ENCODE measurements at regions not wholly inside any gene's neighbourhood (a gene's known extent, or its start where the extent isn't known, plus 50 kb on each side); places are given as distances from the start of the nearest gene placed in this dataset.

DNA sequence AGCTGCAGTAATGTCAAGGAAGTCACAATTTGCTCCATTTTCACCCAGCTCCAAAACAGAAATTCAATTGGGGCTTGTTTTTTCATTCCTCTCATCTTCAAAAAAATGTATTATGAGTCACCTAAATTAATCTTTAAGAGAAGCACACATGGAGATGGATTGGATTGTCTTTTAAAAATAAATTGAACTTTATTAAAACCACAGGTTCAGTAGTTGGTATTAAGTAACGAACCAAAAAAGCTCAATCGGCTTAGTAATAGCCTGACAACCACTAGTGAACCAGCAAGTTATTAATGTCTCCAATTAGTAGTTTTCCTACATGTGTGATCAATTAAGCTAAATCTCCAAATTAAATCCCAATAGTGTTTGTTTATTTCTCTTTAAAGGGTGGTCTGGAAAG lies 283.5 kb upstream of the GIMD1 start:
- no peaks in the 10 kb centered on the region for H3K36me3 ChIP-seq (replicated peaks in 1 of 2; ENCODE audit: control insufficient read depth in 1 of 2, insufficient read depth in 2 of 2, low read length in 2 of 2)
- no peaks in the 10 kb centered on the region for H3K36me3 Mint-ChIP-seq
- H2AFZ ChIP-seq (ENCODE audit: insufficient read depth, low read depth, low read length, poor library complexity, severe bottlenecking) = no peak overlapping the region
- peaks cover 0 to 5% of the 10 kb centered on the region in 2 donors for H3K9me3 ChIP-seq (replicated peaks in 1 of 2; ENCODE audit: control insufficient read depth in 1 of 2, insufficient read depth in 1 of 2, low read length in 2 of 2)
- H3K4me1 ChIP-seq (ENCODE audit: control insufficient read depth in 1 of 2, insufficient read depth in 2 of 2, low read length in 2 of 2) = no peaks in the 10 kb centered on the region
- H4K20me1 ChIP-seq (ENCODE audit: insufficient read depth, low read length) = no peaks in the 10 kb centered on the region
- WGBS (ENCODE audit: insufficient coverage) = no CpG with 5 or more reads among the region's 2 CpGs
- no peak overlapping the region for H3K4me3 ChIP-seq (replicated peaks in 1 of 3; ENCODE audit: low read depth in 2 of 3, low read length in 3 of 3)
- H3K4me2 ChIP-seq (replicated peaks; ENCODE audit: extremely low read depth, low read length, poor library complexity, severe bottlenecking) = no peak overlapping the region
- H3K27me3 ChIP-seq (ENCODE audit: control insufficient read depth in 2 of 2, insufficient read depth in 2 of 2, low read length in 2 of 2) = no peaks in the 10 kb centered on the region
- TF ChIP-seq, protein P1, sequence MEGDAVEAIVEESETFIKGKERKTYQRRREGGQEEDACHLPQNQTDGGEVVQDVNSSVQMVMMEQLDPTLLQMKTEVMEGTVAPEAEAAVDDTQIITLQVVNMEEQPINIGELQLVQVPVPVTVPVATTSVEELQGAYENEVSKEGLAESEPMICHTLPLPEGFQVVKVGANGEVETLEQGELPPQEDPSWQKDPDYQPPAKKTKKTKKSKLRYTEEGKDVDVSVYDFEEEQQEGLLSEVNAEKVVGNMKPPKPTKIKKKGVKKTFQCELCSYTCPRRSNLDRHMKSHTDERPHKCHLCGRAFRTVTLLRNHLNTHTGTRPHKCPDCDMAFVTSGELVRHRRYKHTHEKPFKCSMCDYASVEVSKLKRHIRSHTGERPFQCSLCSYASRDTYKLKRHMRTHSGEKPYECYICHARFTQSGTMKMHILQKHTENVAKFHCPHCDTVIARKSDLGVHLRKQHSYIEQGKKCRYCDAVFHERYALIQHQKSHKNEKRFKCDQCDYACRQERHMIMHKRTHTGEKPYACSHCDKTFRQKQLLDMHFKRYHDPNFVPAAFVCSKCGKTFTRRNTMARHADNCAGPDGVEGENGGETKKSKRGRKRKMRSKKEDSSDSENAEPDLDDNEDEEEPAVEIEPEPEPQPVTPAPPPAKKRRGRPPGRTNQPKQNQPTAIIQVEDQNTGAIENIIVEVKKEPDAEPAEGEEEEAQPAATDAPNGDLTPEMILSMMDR (IDR thresholded peaks at IDR 0.05) = no peak
- no peak overlapping the region for H3K27ac ChIP-seq (ENCODE audit: low read depth in 1 of 2, low read length in 2 of 2)
- H3K27me3 Mint-ChIP-seq (ENCODE audit: low read depth in 3 of 3) = peaks cover 0 to 6% (median 1%) of the 10 kb centered on the region in 3 donors
- no peaks in the 10 kb centered on the region for H3K79me2 ChIP-seq (ENCODE audit: insufficient read depth, low read length)
- H3K9me3 Mint-ChIP-seq = peaks cover 2 to 10% (median 7%) of the 10 kb centered on the region in 7 donors
- intact Hi-C loops (cut with micrococcal nuclease) = no loop called here
- no peak for DNase-seq
- H3K9ac ChIP-seq (ENCODE audit: insufficient read depth, low read length, poor library complexity, severe bottlenecking) = no peak overlapping the region
- H3K27ac Mint-ChIP-seq = no peak overlapping the region
- H3K4me1 Mint-ChIP-seq = no peaks in the 10 kb centered on the region
- H3K4me3 Mint-ChIP-seq = no peak overlapping the region

- Histone ChIP-seq H3K27ac (ENCODE audit: low read depth in 1 of 2, low read length in 2 of 2) (no peak overlapping the region), H3K79me2 (ENCODE audit: insufficient read depth, low read length) (no peaks in the 10 kb centered on the region), H3K27me3 (ENCODE audit: control insufficient read depth in 2 of 2, insufficient read depth in 2 of 2, low read length in 2 of 2) (no peaks in the 10 kb centered on the region), H3K9ac (ENCODE audit: insufficient read depth, low read length, poor library complexity, severe bottlenecking) (no peak overlapping the region), H4K20me1 (ENCODE audit: insufficient read depth, low read length) (no peaks in the 10 kb centered on the region), H3K4me2 (replicated peaks; ENCODE audit: extremely low read depth, low read length, poor library complexity, severe bottlenecking) (no peak overlapping the region), H3K4me3 (replicated peaks in 1 of 3; ENCODE audit: low read depth in 2 of 3, low read length in 3 of 3) (no peak overlapping the region), H3K9me3 (replicated peaks in 1 of 2; ENCODE audit: control insufficient read depth in 1 of 2, insufficient read depth in 1 of 2, low read length in 2 of 2) (peaks cover 0 to 5% of the 10 kb centered on the region in 2 donors), H3K36me3 (replicated peaks in 1 of 2; ENCODE audit: control insufficient read depth in 1 of 2, insufficient read depth in 2 of 2, low read length in 2 of 2) (no peaks in the 10 kb centered on the region), H2AFZ (ENCODE audit: insufficient read depth, low read depth, low read length, poor library complexity, severe bottlenecking) (no peak overlapping the region), H3K4me1 (ENCODE audit: control insufficient read depth in 1 of 2, insufficient read depth in 2 of 2, low read length in 2 of 2) (no peaks in the 10 kb centered on the region)
- TF ChIP-seq, protein P1 (IDR thresholded peaks at IDR 0.05) = no peak
- Mint-ChIP-seq H3K36me3 (no peaks in the 10 kb centered on the region), H3K27ac (no peak overlapping the region), H3K4me1 (no peaks in the 10 kb centered on the region), H3K4me3 (no peak overlapping the region), H3K9me3 (peaks cover 2 to 10% (median 8%) of the 10 kb centered on the region in 7 donors), H3K27me3 (ENCODE audit: low read depth in 3 of 3) (peaks cover 0 to 6% (median 1%) of the 10 kb centered on the region in 3 donors)
- intact Hi-C loops (cut with micrococcal nuclease) = no loop called here
- no peak for DNase-seq
- WGBS (ENCODE audit: insufficient coverage) = no CpG with 5 or more reads among the region's 1 CpG
These were observed 282.1 kb upstream of the GIMD1 start for GRCh38 chr4:106650701-106651100.
